Right lobe of liver (tissue), 4 donors: ENCODE measurements at regions not wholly inside any gene's neighbourhood (a gene's known extent, or its start where the extent isn't known, plus 50 kb on each side); places are given as distances from the start of the nearest gene placed in this dataset.

Experiments
- POLR2A ChIP-seq: fragments of 450-650 bp; IDR thresholded peaks from one replicate; pipeline ENCODE4 v1.6.1; 2017; ENCODE audit warnings: antibody characterized with exemption, mild to moderate bottlenecking
- TF ChIP-seq, protein P1 (sequence below), 4 donors: fragments of 200-600 bp in 3 of 4; fragments of 450-650 bp in 1 of 4; IDR thresholded peaks; one replicate each; pipeline versions ENCODE4 v1.5.1 to v1.8.0; 2016 to 2022; ENCODE audit warnings: antibody characterized with exemption in 4 of 4, mild to moderate bottlenecking in 2 of 4
- donor health status: DM: no; HTN: no; CAD: no.
- donor health status: DM: no; HTN: no; CAD: no.
- donor health status: DM: no; HTN: yes; CAD: no.

DNA sequence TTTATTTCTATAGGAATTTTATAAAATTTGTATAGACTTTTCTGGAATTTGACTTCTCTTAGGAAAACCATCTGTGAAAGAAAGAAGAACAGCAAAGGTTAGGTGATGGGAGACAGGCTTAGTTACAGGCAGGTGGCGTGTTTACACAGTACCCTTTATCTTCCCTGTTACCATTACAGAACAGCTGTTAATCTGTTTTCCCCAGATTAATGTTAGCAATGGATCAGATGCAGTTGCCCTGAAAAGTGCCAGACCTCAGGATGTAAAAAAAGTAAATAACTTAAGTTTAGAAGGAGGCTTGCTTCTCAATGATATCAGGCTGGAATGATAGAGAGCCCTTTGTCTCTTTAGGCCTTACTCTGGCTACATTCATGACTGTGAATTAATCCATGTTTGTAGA, 1186.5 kb upstream of the TENM4 start:
- TF ChIP-seq POLR2A = no peak
- TF ChIP-seq, protein P1, sequence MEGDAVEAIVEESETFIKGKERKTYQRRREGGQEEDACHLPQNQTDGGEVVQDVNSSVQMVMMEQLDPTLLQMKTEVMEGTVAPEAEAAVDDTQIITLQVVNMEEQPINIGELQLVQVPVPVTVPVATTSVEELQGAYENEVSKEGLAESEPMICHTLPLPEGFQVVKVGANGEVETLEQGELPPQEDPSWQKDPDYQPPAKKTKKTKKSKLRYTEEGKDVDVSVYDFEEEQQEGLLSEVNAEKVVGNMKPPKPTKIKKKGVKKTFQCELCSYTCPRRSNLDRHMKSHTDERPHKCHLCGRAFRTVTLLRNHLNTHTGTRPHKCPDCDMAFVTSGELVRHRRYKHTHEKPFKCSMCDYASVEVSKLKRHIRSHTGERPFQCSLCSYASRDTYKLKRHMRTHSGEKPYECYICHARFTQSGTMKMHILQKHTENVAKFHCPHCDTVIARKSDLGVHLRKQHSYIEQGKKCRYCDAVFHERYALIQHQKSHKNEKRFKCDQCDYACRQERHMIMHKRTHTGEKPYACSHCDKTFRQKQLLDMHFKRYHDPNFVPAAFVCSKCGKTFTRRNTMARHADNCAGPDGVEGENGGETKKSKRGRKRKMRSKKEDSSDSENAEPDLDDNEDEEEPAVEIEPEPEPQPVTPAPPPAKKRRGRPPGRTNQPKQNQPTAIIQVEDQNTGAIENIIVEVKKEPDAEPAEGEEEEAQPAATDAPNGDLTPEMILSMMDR (IDR thresholded peaks at IDR 0.05) = no peak
